SK-N-SH treated with all-trans-retinoic acid at 6 μM for 48 hours (cell line): ENCODE measurements at regions not wholly inside any gene's neighbourhood (a gene's known extent, or its start where the extent isn't known, plus 50 kb on each side); places are given as distances from the start of the nearest gene placed in this dataset.
"Not testable (repeated sequence)": the region's sequence is repeated elsewhere in the genome, so short reads cannot be mapped to it uniquely, and the experiment has no call there.

Source experiments
- ATAC-seq: fragments of 200-7000 bp; cut with Tn5 transposase; 3 replicates; pipeline ENCODE4 v1.9.1; 2020; ENCODE audit warnings: mild to moderate bottlenecking, moderate library complexity
- ARNTL ChIP-seq: fragments of 450-650 bp; formaldehyde crosslinking; IDR thresholded peaks from 2 replicates; pipeline ENCODE4 v1.5.0; 2020; ENCODE audit warnings: low read depth, mild to moderate bottlenecking, moderate library complexity, borderline replicate concordance
- CREB5 ChIP-seq: fragments of 250-450 bp; sonication (Bioruptor Pico); IDR thresholded peaks from 2 replicates; pipeline ENCODE4 v1.5.1; 2020; ENCODE audit warnings: low read depth, mild to moderate bottlenecking, moderate library complexity
- CSDC2 ChIP-seq: fragments of 250-450 bp; sonication (Bioruptor Pico); IDR thresholded peaks from 2 replicates; pipeline ENCODE4 v1.5.0; 2020; ENCODE audit warnings: mild to moderate bottlenecking, moderate library complexity
- CSRNP3 ChIP-seq: fragments of 250-450 bp; sonication (Bioruptor Pico); IDR thresholded peaks from 2 replicates; pipeline ENCODE4 v1.5.1; 2021; ENCODE audit warnings: mild to moderate bottlenecking, moderate library complexity
- ESRRG ChIP-seq: fragments of 250-450 bp; sonication (Bioruptor Pico); IDR thresholded peaks from 2 replicates; pipeline ENCODE4 v1.6.1; 2021; ENCODE audit warnings: mild to moderate bottlenecking
- GLIS3 ChIP-seq: fragments of 250-450 bp; sonication (Bioruptor Pico); IDR thresholded peaks from 2 replicates; pipeline ENCODE4 v1.5.0; 2020; ENCODE audit warnings: mild to moderate bottlenecking, moderate library complexity
- ISL1 ChIP-seq: fragments of 250-450 bp; sonication (Bioruptor Pico); IDR thresholded peaks from 2 replicates; pipeline ENCODE4 v2.1.2; 2022; ENCODE audit warnings: mild to moderate bottlenecking, moderate library complexity
- OSR1 ChIP-seq: fragments of 250-450 bp; sonication (Bioruptor Pico); IDR thresholded peaks from 2 replicates; pipeline ENCODE4 v1.8.0; 2022; ENCODE audit warnings: moderate library complexity, mild to moderate bottlenecking, inconsistent platforms
- PATZ1 ChIP-seq: fragments of 250-450 bp; sonication (Bioruptor Pico); IDR thresholded peaks from 2 replicates; pipeline ENCODE4 v1.8.0; 2020; ENCODE audit warnings: mild to moderate bottlenecking, moderate library complexity, borderline replicate concordance
- POU6F1 ChIP-seq: fragments of 250-450 bp; sonication (Bioruptor Pico); IDR thresholded peaks from 2 replicates; pipeline ENCODE4 v1.8.0; 2021; ENCODE audit warnings: low read depth, mild to moderate bottlenecking, moderate library complexity, borderline replicate concordance
- PPARA ChIP-seq: fragments of 250-450 bp; sonication (Bioruptor Pico); IDR thresholded peaks from 2 replicates; pipeline ENCODE4 v1.5.0; 2020; ENCODE audit warnings: mild to moderate bottlenecking, borderline replicate concordance
- RARB ChIP-seq: fragments of 250-450 bp; sonication (Bioruptor Pico); IDR thresholded peaks from 2 replicates; pipeline ENCODE4 v1.8.0; 2021; ENCODE audit warnings: mild to moderate bottlenecking, moderate library complexity
- SNAI2 ChIP-seq: fragments of 250-450 bp; sonication (Bioruptor Pico); IDR thresholded peaks from 2 replicates; pipeline ENCODE4 v1.5.0; 2020; ENCODE audit warnings: mild to moderate bottlenecking, moderate library complexity
- TCF4 ChIP-seq: fragments of 250-450 bp; sonication (Bioruptor Pico); IDR thresholded peaks from 2 replicates; pipeline ENCODE4 v1.8.0; 2021; ENCODE audit warnings: mild to moderate bottlenecking, moderate library complexity, borderline replicate concordance
- TOX ChIP-seq: fragments of 250-450 bp; sonication (Bioruptor Pico); IDR thresholded peaks from 2 replicates; pipeline ENCODE4 v1.8.0; 2021; ENCODE audit warnings: mild to moderate bottlenecking, moderate library complexity, borderline replicate concordance
- TSHZ2 ChIP-seq: fragments of 250-450 bp; sonication (Bioruptor Pico); IDR thresholded peaks from 2 replicates; pipeline ENCODE4 v1.5.0; 2020; ENCODE audit warnings: mild to moderate bottlenecking, moderate library complexity
- ZC3H10 ChIP-seq: fragments of 250-450 bp; sonication (Bioruptor Pico); IDR thresholded peaks from 2 replicates; pipeline ENCODE4 v1.5.1; 2021; ENCODE audit warnings: mild to moderate bottlenecking, moderate library complexity
- ZFP3 ChIP-seq: fragments of 250-450 bp; sonication (Bioruptor Pico); IDR thresholded peaks from 2 replicates; pipeline ENCODE4 v1.5.0; 2020; ENCODE audit warnings: mild to moderate bottlenecking, moderate library complexity
- ZFP30 ChIP-seq: fragments of 450-650 bp; formaldehyde crosslinking; IDR thresholded peaks from 2 replicates; pipeline ENCODE4 v1.5.0; 2022; ENCODE audit warnings: mild to moderate bottlenecking, moderate library complexity
- ZNF565 ChIP-seq: fragments of 450-650 bp; formaldehyde crosslinking; conservative IDR thresholded peaks from 2 replicates; pipeline ENCODE4 v1.5.0; 2020; ENCODE audit warnings: low read depth, mild to moderate bottlenecking, moderate library complexity
- ZNF70 ChIP-seq: fragments of 450-650 bp; formaldehyde crosslinking; IDR thresholded peaks from 2 replicates; pipeline ENCODE4 v1.5.0; 2020; ENCODE audit warnings: mild to moderate bottlenecking, moderate library complexity
- ZNF8 ChIP-seq: fragments of 450-650 bp; formaldehyde crosslinking; IDR thresholded peaks from 2 replicates; pipeline ENCODE4 v1.5.0; 2020; ENCODE audit warnings: mild to moderate bottlenecking, moderate library complexity

GRCh38 chr2:193412368-193412767 is 1217.6 kb upstream of the TMEFF2 start:
- ATAC-seq, result not testable (repeated sequence)

GRCh38 chr2:193409951-193410350 is 1215.2 kb upstream of the TMEFF2 start:
- no peak for ATAC-seq
- no peak for TF ChIP-seq ZC3H10 (CRISPR knock-in tag)
- TF ChIP-seq PPARA, result no peak
- no peak for TF ChIP-seq ZNF565 (CRISPR knock-in tag)
- TF ChIP-seq ESRRG (CRISPR knock-in tag), result no peak
- TF ChIP-seq PATZ1 (CRISPR knock-in tag), result no peak
- TF ChIP-seq CREB5 (CRISPR knock-in tag), result no peak
- TF ChIP-seq CSDC2 (CRISPR knock-in tag), result no peak
- TF ChIP-seq OSR1, result no peak
- TF ChIP-seq TSHZ2, result no peak
- no peak for TF ChIP-seq POU6F1 (CRISPR knock-in tag)
- TF ChIP-seq ISL1 (CRISPR knock-in tag), result no peak
- no peak for TF ChIP-seq RARB (CRISPR knock-in tag)
- no peak for TF ChIP-seq ARNTL
- no peak for TF ChIP-seq GLIS3 (CRISPR knock-in tag)

- no peak for ATAC-seq
These were observed 1187.8 kb upstream of the TMEFF2 start for GRCh38 chr2:193382583-193382982.

GRCh38 chr2:193377789-193378188 is 1183.1 kb upstream of the TMEFF2 start:
- ATAC-seq, result no peak
- TF ChIP-seq ESRRG (CRISPR knock-in tag) (no peak), PPARA (no peak), ZFP30 (CRISPR knock-in tag) (no peak), OSR1 (no peak)

More at GRCh38 chr2:193382583-193382982, 1187.8 kb upstream of the TMEFF2 start:
- no peak for TF ChIP-seq TCF4 (CRISPR knock-in tag)
- no peak for TF ChIP-seq ISL1 (CRISPR knock-in tag)
- TF ChIP-seq OSR1, result no peak
- TF ChIP-seq TOX, result no peak

- TF ChIP-seq ZNF70 (CRISPR knock-in tag) (no peak), ZNF8 (CRISPR knock-in tag) (no peak), ESRRG (CRISPR knock-in tag) (no peak), SNAI2 (CRISPR knock-in tag) (no peak)
- no peak for ATAC-seq
These were observed 1178.4 kb upstream of the TMEFF2 start for GRCh38 chr2:193373120-193373519.

GRCh38 chr2:193371200-193371599 is 1176.5 kb upstream of the TMEFF2 start:
- ATAC-seq, result no peak
- TF ChIP-seq GLIS3 (CRISPR knock-in tag) (no peak), TCF4 (CRISPR knock-in tag) (no peak), ZNF8 (CRISPR knock-in tag) (no peak), CREB5 (CRISPR knock-in tag) (no peak), ZFP3 (CRISPR knock-in tag) (no peak), ZNF565 (CRISPR knock-in tag) (no peak), RARB (CRISPR knock-in tag) (no peak), CSRNP3 (CRISPR knock-in tag) (no peak), TOX (no peak), CSDC2 (CRISPR knock-in tag) (no peak), OSR1 (no peak), ZC3H10 (CRISPR knock-in tag) (no peak), ESRRG (CRISPR knock-in tag) (no peak)
